Muscle of arm (tissue), 1 donor: ENCODE measurements at regions not wholly inside any gene's neighbourhood (a gene's known extent, or its start where the extent isn't known, plus 50 kb on each side); places are given as distances from the start of the nearest gene placed in this dataset.

Source experiments
- DNase-seq: peaks from one replicate; pipeline ENCODE4 v3.0.0-alpha.2; 2013

- DNase-seq = no peak
These were observed 460.1 kb upstream of the SLIT2 start for GRCh38 chr4:19791422-19792123.

- no peak for DNase-seq
These were observed 465.1 kb upstream of the SLIT2 start for GRCh38 chr4:19786616-19787015.

GRCh38 chr4:19783667-19784223, 468.0 kb upstream of the SLIT2 start:
- DNase-seq = no peak

GRCh38 chr4:19780871-19781270, 470.8 kb upstream of the SLIT2 start:
- DNase-seq = no peak

- no peak for DNase-seq
These were observed 474.8 kb upstream of the SLIT2 start for GRCh38 chr4:19776929-19777328.

GRCh38 chr4:19776021-19776459, 475.7 kb upstream of the SLIT2 start:
- DNase-seq = no peak

GRCh38 chr4:19774690-19775256, 476.9 kb upstream of the SLIT2 start:
- DNase-seq = no peak

- no peak for DNase-seq
These were observed 479.1 kb upstream of the SLIT2 start for GRCh38 chr4:19772581-19772980.

GRCh38 chr4:19756661-19757060, 495.0 kb upstream of the SLIT2 start:
- DNase-seq = no peak

- no peak for DNase-seq
These were observed 499.1 kb upstream of the SLIT2 start for GRCh38 chr4:19752599-19752998.

GRCh38 chr4:19748519-19749479, 502.9 kb upstream of the SLIT2 start:
- peak; percentile 76 for DNase-seq

GRCh38 chr4:19746377-19746776, 505.3 kb upstream of the SLIT2 start:
- DNase-seq = no peak

GRCh38 chr4:19743115-19743638, 508.5 kb upstream of the SLIT2 start:
- DNase-seq = no peak

- no peak for DNase-seq
These were observed 512.5 kb upstream of the SLIT2 start for GRCh38 chr4:19739101-19739651.

GRCh38 chr4:19736968-19737756, 514.5 kb upstream of the SLIT2 start:
- no peak for DNase-seq

GRCh38 chr4:19735012-19735411, 516.7 kb upstream of the SLIT2 start:
- DNase-seq = no peak

- DNase-seq = peak; percentile 24
These were observed 521.6 kb upstream of the SLIT2 start for GRCh38 chr4:19729886-19730651.

- DNase-seq = no peak
These were observed 522.9 kb upstream of the SLIT2 start for GRCh38 chr4:19728773-19729172.

GRCh38 chr4:19727141-19727540, 524.6 kb upstream of the SLIT2 start:
- no peak for DNase-seq

- DNase-seq = no peak
These were observed 526.6 kb upstream of the SLIT2 start for GRCh38 chr4:19725130-19725529.
